SU-DHL-6 (cell line): ENCODE measurements at regions not wholly inside any gene's neighbourhood (a gene's known extent, or its start where the extent isn't known, plus 50 kb on each side); places are given as distances from the start of the nearest gene placed in this dataset.

Source experiments
- CTCF ChIP-seq: fragments of 200-600 bp; sonication (generic); IDR thresholded peaks from one replicate; pipeline ENCODE4 v1.5.1; 2017; ENCODE audit warnings: antibody characterized with exemption, mild to moderate bottlenecking, low read length, moderate library complexity; ENCODE audit not compliant: insufficient read depth, poor library complexity, severe bottlenecking
- EZH2phosphoT487 ChIP-seq: fragments of 200-600 bp; sonication (generic), shearing (Covaris generic); conservative IDR thresholded peaks from 2 replicates; pipeline ENCODE4 v1.6.1; 2018; ENCODE audit warnings: mild to moderate bottlenecking, antibody characterized with exemption, low read length, moderate library complexity, mixed read lengths

GRCh38 chr20:37590938-37591490 is 63.3 kb upstream of the BLCAP start:
- TF ChIP-seq CTCF (no peak), EZH2phosphoT487 (no peak)
